SU-DHL-6 (cell line): ENCODE measurements at regions not wholly inside any gene's neighbourhood (a gene's known extent, or its start where the extent isn't known, plus 50 kb on each side); places are given as distances from the start of the nearest gene placed in this dataset.

ENCODE experiments used
- H2AFZ ChIP-seq: fragments of 200-600 bp; sonication (generic); 2 replicates; pipeline ENCODE4 v1.6.1; 2014; ENCODE audit warnings: low read depth, mild to moderate bottlenecking, moderate library complexity, mixed read lengths, antibody characterized with exemption, low read length; ENCODE audit not compliant: severe bottlenecking
- H3F3A ChIP-seq: fragments of 200-600 bp; shearing (Covaris generic); 2 replicates; pipeline ENCODE4 v1.6.0; 2016; ENCODE audit warnings: antibody characterized with exemption, mild to moderate bottlenecking; ENCODE audit not compliant: insufficient read depth
- H3K27ac ChIP-seq: fragments of 200-600 bp; sonication (generic); 2 replicates; pipeline ENCODE4 v1.5.1; 2016; ENCODE audit warnings: low read depth, mild to moderate bottlenecking, low read length, moderate library complexity, mixed read lengths
- H3K27me3 ChIP-seq: fragments of 200-600 bp; sonication (generic), shearing (Covaris generic); 2 replicates; pipeline ENCODE4 v1.6.0; 2014; ENCODE audit warnings: mild to moderate bottlenecking, low read length
- H3K36me3 ChIP-seq: fragments of 200-600 bp; sonication (generic); 2 replicates; pipeline ENCODE4 v1.6.1; 2014; ENCODE audit warnings: mild to moderate bottlenecking, low read length, mixed read lengths
- H3K4me2 ChIP-seq: fragments of 300-600, 200-600 bp; shearing (Covaris generic), sonication (generic); 2 replicates; pipeline ENCODE4 v1.6.0; 2014; ENCODE audit warnings: low read length, low read depth, mild to moderate bottlenecking; ENCODE audit not compliant: poor library complexity, severe bottlenecking
- H3K4me3 ChIP-seq: fragments of 200-600 bp; sonication (generic); 2 replicates; pipeline ENCODE4 v1.5.1; 2014; ENCODE audit warnings: antibody characterized with exemption, low read length, mild to moderate bottlenecking, mixed read lengths; ENCODE audit not compliant: insufficient read depth, poor library complexity, severe bottlenecking
- H3K79me2 ChIP-seq: fragments of 200-600 bp; sonication (generic); 2 replicates; pipeline ENCODE4 v1.6.1; 2014; ENCODE audit warnings: mild to moderate bottlenecking, low read length, moderate library complexity; ENCODE audit not compliant: insufficient read depth
- H3K9ac ChIP-seq: fragments of 200-600 bp; sonication (generic); 2 replicates; pipeline ENCODE4 v1.7.0; 2014; ENCODE audit warnings: mild to moderate bottlenecking, low read length
- H3K9me2 ChIP-seq: fragments of 200-600 bp; sonication (generic); replicated peaks from 2 replicates; pipeline ENCODE4 v1.6.1; 2014; ENCODE audit warnings: low read length; ENCODE audit not compliant: insufficient read depth
- H3K9me3 ChIP-seq: fragments of 200-600 bp; sonication (generic); 2 replicates; pipeline ENCODE4 v1.6.1; 2014; ENCODE audit warnings: low read length, mixed read lengths; ENCODE audit not compliant: insufficient read depth
- H4K20me1 ChIP-seq: fragments of 200-600 bp; sonication (generic); 2 replicates; pipeline ENCODE4 v1.6.1; 2014; ENCODE audit warnings: low read depth, mild to moderate bottlenecking, antibody characterized with exemption, low read length, moderate library complexity, mixed read lengths
- EZH2phosphoT487 ChIP-seq: fragments of 200-600 bp; sonication (generic), shearing (Covaris generic); conservative IDR thresholded peaks from 2 replicates; pipeline ENCODE4 v1.6.1; 2018; ENCODE audit warnings: mild to moderate bottlenecking, antibody characterized with exemption, low read length, moderate library complexity, mixed read lengths
- TF ChIP-seq, protein P1 (sequence below): fragments of 200-600 bp; sonication (generic); IDR thresholded peaks from one replicate; pipeline ENCODE4 v1.5.1; 2017; ENCODE audit warnings: antibody characterized with exemption, mild to moderate bottlenecking, low read length, moderate library complexity; ENCODE audit not compliant: insufficient read depth, poor library complexity, severe bottlenecking

GRCh38 chr2:181152701-181153100 is 172.3 kb downstream of the UBE2E3 start:
- Histone ChIP-seq H3K9ac (no peak overlapping the region), H2AFZ (no peak overlapping the region), H3K9me2 (no peaks in the 10 kb centered on the region), H3F3A (no peaks in the 10 kb centered on the region), H3K27ac (no peak overlapping the region), H3K27me3 (no peaks in the 10 kb centered on the region), H3K79me2 (no peaks in the 10 kb centered on the region), H3K36me3 (peaks cover 3% of the 10 kb centered on the region; the same call in 1 of the 2 replicates), H3K9me3 (peaks cover 11% of the 10 kb centered on the region; the same call in 1 of the 2 replicates), H4K20me1 (no peaks in the 10 kb centered on the region), H3K4me2 (no peak overlapping the region), H3K4me3 (no peak overlapping the region)
- TF ChIP-seq, protein P1, sequence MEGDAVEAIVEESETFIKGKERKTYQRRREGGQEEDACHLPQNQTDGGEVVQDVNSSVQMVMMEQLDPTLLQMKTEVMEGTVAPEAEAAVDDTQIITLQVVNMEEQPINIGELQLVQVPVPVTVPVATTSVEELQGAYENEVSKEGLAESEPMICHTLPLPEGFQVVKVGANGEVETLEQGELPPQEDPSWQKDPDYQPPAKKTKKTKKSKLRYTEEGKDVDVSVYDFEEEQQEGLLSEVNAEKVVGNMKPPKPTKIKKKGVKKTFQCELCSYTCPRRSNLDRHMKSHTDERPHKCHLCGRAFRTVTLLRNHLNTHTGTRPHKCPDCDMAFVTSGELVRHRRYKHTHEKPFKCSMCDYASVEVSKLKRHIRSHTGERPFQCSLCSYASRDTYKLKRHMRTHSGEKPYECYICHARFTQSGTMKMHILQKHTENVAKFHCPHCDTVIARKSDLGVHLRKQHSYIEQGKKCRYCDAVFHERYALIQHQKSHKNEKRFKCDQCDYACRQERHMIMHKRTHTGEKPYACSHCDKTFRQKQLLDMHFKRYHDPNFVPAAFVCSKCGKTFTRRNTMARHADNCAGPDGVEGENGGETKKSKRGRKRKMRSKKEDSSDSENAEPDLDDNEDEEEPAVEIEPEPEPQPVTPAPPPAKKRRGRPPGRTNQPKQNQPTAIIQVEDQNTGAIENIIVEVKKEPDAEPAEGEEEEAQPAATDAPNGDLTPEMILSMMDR, result no peak
- TF ChIP-seq EZH2phosphoT487, result no peak

DNA sequence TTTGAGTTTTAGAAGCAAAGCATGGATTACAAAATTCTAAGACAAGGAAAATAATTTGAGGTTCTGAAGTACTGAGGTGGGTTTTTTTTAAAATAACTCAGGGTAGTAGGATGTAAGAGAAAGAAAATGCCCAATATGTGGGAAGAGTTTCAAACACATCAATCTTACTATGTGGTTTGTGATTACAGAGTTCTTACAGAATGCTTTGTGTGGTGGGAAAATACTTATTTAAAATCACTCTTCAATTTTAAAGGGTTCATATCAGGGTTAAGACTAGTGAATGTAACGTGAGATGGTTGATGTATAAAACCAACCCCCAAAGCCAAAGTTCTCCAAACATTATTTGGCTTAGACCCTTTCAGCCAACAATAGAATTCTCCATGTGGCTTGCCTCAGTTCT is 173.5 kb downstream of the UBE2E3 start:
- H3K4me3 ChIP-seq, result no peak overlapping the region
- TF ChIP-seq, protein P1, result no peak
- no peak for TF ChIP-seq EZH2phosphoT487
- no peaks in the 10 kb centered on the region for H3F3A ChIP-seq

DNA sequence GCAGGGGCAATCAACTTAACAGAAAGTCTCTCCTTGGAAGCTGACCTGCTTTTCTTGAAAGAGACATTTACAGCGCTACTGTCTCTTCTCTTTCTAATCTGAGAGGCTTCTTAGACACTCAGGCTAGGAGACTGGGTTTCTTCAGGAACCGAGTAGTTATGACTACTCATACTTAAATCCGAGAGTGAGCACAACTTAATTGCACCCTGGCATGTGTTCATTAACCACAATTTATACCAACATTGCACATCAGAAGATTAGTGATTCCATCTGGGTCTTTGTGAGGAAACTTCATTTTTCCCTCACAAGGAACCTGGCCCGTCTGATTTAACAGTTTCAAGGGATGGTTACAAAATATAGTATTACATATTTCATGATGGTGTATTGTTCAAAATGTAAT is 176.9 kb downstream of the UBE2E3 start:
- Histone ChIP-seq H2AFZ (no peak overlapping the region), H3F3A (no peaks in the 10 kb centered on the region), H3K4me3 (no peak overlapping the region), H3K9ac (no peak overlapping the region), H4K20me1 (no peaks in the 10 kb centered on the region), H3K36me3 (peaks cover 3% of the 10 kb centered on the region; the same call in 1 of the 2 replicates), H3K27ac (no peak overlapping the region), H3K79me2 (no peaks in the 10 kb centered on the region), H3K9me2 (no peaks in the 10 kb centered on the region), H3K27me3 (no peaks in the 10 kb centered on the region), H3K4me2 (no peak overlapping the region), H3K9me3 (peaks cover 11% of the 10 kb centered on the region; the same call in 1 of the 2 replicates)
- no peak for TF ChIP-seq EZH2phosphoT487
- TF ChIP-seq, protein P1, result no peak

More for the DNA sequence above, 173.5 kb downstream of the UBE2E3 start:
- peaks cover 3% of the 10 kb centered on the region; the same call in 1 of the 2 replicates for H3K36me3 ChIP-seq
- no peak overlapping the region for H3K27ac ChIP-seq
- H3K9me2 ChIP-seq, result no peaks in the 10 kb centered on the region
- no peak overlapping the region for H3K4me2 ChIP-seq
- H4K20me1 ChIP-seq, result no peaks in the 10 kb centered on the region
- H3K9me3 ChIP-seq, result peaks cover 11% of the 10 kb centered on the region; the same call in 1 of the 2 replicates
- no peak overlapping the region for H2AFZ ChIP-seq
- H3K79me2 ChIP-seq, result no peaks in the 10 kb centered on the region
- no peak overlapping the region for H3K9ac ChIP-seq
- H3K27me3 ChIP-seq, result no peaks in the 10 kb centered on the region
